ENCODE measurements at regions not wholly inside any gene's neighbourhood (a gene's known extent, or its start where the extent isn't known, plus 50 kb on each side); places are given as distances from the start of the nearest gene placed in this dataset.
"Not testable (repeated sequence)": the region's sequence is repeated elsewhere in the genome, so short reads cannot be mapped to it uniquely, and the experiment has no call there.

GRCh38 chr15:69554279-69554961, 101.8 kb downstream of the RPLP1 start:
- DNase-seq: peak; percentile 81

- no peak for DNase-seq
Measured at GRCh38 chr15:69555080-69555479, 102.5 kb downstream of the RPLP1 start.

- DNase-seq: no peak
Measured at GRCh38 chr15:69556344-69556743, 103.7 kb downstream of the RPLP1 start.

- DNase-seq: peak; percentile 89
Measured at GRCh38 chr15:69557020-69557706, 104.5 kb downstream of the RPLP1 start.

- no peak for DNase-seq
Measured at GRCh38 chr15:69557707-69558409, 105.2 kb downstream of the RPLP1 start.

GRCh38 chr15:69559440-69560190, 107.0 kb downstream of the RPLP1 start:
- DNase-seq: no peak

GRCh38 chr15:69561071-69561784, 108.6 kb downstream of the RPLP1 start:
- peak; percentile 78 for DNase-seq

- no peak for DNase-seq
Measured at GRCh38 chr15:69562116-69562515, 109.5 kb downstream of the RPLP1 start.

- DNase-seq: no peak
Measured at GRCh38 chr15:69562564-69562963, 109.9 kb downstream of the RPLP1 start.

GRCh38 chr15:69565066-69565655, 112.5 kb downstream of the RPLP1 start:
- no peak for DNase-seq

- DNase-seq: not testable (repeated sequence)
Measured at GRCh38 chr15:69567238-69567760, 114.7 kb downstream of the RPLP1 start.

GRCh38 chr15:69568173-69569009, 115.8 kb downstream of the RPLP1 start:
- no peak for DNase-seq

- DNase-seq: no peak
Measured at GRCh38 chr15:69570454-69570853, 117.8 kb downstream of the RPLP1 start.

- DNase-seq: no peak
Measured at GRCh38 chr15:69570997-69571396, 118.4 kb downstream of the RPLP1 start.

- DNase-seq: not testable (repeated sequence)
Measured at GRCh38 chr15:69573278-69573677, 120.7 kb downstream of the RPLP1 start.

- no peak for DNase-seq
Measured at GRCh38 chr15:69573815-69574475, 121.3 kb downstream of the RPLP1 start.

- DNase-seq: no peak
Measured at GRCh38 chr15:69574506-69574905, 121.9 kb downstream of the RPLP1 start.

- DNase-seq: no peak
Measured at GRCh38 chr15:69575387-69575786, 122.8 kb downstream of the RPLP1 start.

- DNase-seq: no peak
Measured at GRCh38 chr15:69576035-69576526, 123.5 kb downstream of the RPLP1 start.

GRCh38 chr15:69576948-69577351, 124.3 kb downstream of the RPLP1 start:
- DNase-seq: no peak

Data from NCI-H1436 treated with DMSO at 0.1 percent for 48 hours (cell line).